ENCODE measurements at regions not wholly inside any gene's neighbourhood (a gene's known extent, or its start where the extent isn't known, plus 50 kb on each side); places are given as distances from the start of the nearest gene placed in this dataset.

DNA sequence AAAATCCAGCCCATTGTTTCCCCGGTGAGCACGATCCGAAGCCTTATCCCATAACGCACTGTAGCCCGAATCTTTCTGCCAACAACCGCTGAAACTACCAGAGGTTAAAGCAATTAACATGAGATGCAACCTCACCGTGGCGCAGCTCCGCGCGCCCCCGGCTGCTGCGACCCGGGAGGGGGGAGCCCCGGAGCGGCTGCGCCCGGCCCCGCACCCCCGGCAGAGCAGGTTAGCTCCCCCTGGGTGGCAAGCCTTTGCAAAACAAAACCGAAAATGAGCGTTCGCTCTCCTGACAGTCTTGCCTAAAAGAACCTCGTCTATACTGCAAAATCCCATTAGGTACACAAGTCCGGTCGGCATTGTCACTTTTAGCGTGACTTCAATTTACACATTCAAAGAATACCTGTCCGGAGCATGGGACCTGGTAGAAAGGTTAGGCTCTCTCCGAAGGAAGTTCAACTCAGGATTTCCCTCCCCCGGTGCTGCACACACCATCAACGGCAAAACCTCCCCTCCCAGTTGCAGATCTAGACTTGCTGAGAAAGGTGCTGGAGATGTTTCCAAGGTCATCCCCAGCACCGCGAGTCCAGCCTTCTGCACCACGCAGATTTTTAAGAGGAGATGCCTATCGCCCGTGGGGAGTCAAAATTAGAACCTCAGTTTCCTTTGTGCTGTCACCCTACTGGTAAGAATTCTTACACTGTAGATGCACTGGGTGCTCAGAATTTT is 107.5 kb downstream of the ZNF281 start:
- no peak for TF ChIP-seq POLR2AphosphoS5 (IDR thresholded peaks at IDR 0.05; ENCODE audit: low read depth)
- peak in 1 of 2 experiments; percentile 20 for DNase-seq (ENCODE audit: low read depth in 1 of 2, low spot score in 1 of 2)
- Histone ChIP-seq H3K27me3 (ENCODE audit: insufficient read depth, poor library complexity, severe bottlenecking) (peaks cover 6% of the 10 kb centered on the region), H3K27ac (replicated peaks) (no peak overlapping the region), H3K4me3 (replicated peaks; ENCODE audit: insufficient read depth, low read length) (peak overlapping the region; percentile 44)

DNA sequence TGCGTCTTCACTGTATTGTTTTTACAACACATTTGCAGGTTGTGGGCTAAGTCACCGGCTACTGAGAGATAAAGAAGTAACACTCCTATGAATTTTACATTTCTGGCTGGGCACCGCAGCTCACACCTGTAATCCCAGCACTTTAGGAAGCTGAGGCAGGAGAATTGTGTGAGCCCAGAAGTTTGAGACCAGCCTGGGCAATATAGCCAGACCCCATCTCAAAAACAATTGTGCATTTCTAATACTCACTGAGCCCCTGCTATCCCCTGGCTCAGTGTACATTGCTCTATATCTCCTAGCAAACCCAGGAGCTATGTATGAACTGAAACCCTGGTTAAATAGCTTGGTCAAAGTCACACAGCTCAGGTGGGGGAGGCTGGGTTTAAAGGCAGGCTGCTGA is 108.7 kb downstream of the ZNF281 start:
- DNase-seq (ENCODE audit: low read depth in 1 of 2, low spot score in 1 of 2) = no peak
- Histone ChIP-seq H3K27me3 (ENCODE audit: insufficient read depth, poor library complexity, severe bottlenecking) (peaks cover 6% of the 10 kb centered on the region), H3K4me3 (replicated peaks; ENCODE audit: insufficient read depth, low read length) (no peak overlapping the region), H3K27ac (replicated peaks) (no peak overlapping the region)
- TF ChIP-seq, protein P1, sequence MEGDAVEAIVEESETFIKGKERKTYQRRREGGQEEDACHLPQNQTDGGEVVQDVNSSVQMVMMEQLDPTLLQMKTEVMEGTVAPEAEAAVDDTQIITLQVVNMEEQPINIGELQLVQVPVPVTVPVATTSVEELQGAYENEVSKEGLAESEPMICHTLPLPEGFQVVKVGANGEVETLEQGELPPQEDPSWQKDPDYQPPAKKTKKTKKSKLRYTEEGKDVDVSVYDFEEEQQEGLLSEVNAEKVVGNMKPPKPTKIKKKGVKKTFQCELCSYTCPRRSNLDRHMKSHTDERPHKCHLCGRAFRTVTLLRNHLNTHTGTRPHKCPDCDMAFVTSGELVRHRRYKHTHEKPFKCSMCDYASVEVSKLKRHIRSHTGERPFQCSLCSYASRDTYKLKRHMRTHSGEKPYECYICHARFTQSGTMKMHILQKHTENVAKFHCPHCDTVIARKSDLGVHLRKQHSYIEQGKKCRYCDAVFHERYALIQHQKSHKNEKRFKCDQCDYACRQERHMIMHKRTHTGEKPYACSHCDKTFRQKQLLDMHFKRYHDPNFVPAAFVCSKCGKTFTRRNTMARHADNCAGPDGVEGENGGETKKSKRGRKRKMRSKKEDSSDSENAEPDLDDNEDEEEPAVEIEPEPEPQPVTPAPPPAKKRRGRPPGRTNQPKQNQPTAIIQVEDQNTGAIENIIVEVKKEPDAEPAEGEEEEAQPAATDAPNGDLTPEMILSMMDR (IDR thresholded peaks at IDR 0.05; ENCODE audit: insufficient read depth, low read length) = no peak
- TF ChIP-seq GABPA (IDR thresholded peaks at IDR 0.05; ENCODE audit: low read depth) (no peak), SPI1 (IDR thresholded peaks at IDR 0.05; ENCODE audit: borderline replicate concordance, low read depth) (no peak), POLR2AphosphoS5 (IDR thresholded peaks at IDR 0.05; ENCODE audit: low read depth) (no peak)
- TF ChIP-seq, protein P2, sequence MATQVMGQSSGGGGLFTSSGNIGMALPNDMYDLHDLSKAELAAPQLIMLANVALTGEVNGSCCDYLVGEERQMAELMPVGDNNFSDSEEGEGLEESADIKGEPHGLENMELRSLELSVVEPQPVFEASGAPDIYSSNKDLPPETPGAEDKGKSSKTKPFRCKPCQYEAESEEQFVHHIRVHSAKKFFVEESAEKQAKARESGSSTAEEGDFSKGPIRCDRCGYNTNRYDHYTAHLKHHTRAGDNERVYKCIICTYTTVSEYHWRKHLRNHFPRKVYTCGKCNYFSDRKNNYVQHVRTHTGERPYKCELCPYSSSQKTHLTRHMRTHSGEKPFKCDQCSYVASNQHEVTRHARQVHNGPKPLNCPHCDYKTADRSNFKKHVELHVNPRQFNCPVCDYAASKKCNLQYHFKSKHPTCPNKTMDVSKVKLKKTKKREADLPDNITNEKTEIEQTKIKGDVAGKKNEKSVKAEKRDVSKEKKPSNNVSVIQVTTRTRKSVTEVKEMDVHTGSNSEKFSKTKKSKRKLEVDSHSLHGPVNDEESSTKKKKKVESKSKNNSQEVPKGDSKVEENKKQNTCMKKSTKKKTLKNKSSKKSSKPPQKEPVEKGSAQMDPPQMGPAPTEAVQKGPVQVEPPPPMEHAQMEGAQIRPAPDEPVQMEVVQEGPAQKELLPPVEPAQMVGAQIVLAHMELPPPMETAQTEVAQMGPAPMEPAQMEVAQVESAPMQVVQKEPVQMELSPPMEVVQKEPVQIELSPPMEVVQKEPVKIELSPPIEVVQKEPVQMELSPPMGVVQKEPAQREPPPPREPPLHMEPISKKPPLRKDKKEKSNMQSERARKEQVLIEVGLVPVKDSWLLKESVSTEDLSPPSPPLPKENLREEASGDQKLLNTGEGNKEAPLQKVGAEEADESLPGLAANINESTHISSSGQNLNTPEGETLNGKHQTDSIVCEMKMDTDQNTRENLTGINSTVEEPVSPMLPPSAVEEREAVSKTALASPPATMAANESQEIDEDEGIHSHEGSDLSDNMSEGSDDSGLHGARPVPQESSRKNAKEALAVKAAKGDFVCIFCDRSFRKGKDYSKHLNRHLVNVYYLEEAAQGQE (IDR thresholded peaks at IDR 0.05; ENCODE audit: insufficient replicate concordance, low read depth) = no peak

DNA sequence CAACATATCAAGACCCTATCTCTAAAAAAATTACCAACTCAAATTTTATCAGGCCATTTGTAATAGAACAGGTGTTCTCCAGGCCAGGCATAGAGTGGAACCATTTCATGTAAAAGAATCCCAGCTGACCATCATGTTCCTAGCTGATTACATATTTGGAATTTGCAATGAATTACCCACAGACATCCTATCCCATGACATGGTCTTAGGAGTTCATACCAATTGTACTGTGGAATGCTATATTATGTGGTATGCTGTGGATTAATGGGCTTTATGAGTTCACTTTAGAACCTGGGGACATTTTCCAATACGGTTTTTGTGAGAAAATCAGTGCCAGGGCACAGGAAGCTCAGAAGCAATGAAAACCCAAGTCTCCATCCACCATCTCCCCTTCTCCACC is 110.3 kb downstream of the ZNF281 start:
- DNase-seq (ENCODE audit: low read depth in 1 of 2, low spot score in 1 of 2) = no peak
- Histone ChIP-seq H3K4me3 (replicated peaks; ENCODE audit: insufficient read depth, low read length) (no peak overlapping the region), H3K27ac (replicated peaks) (no peak overlapping the region), H3K27me3 (ENCODE audit: insufficient read depth, poor library complexity, severe bottlenecking) (peaks cover 6% of the 10 kb centered on the region)
- TF ChIP-seq, protein P1 (IDR thresholded peaks at IDR 0.05; ENCODE audit: insufficient read depth, low read length) = no peak
- no peak for TF ChIP-seq SPI1 (IDR thresholded peaks at IDR 0.05; ENCODE audit: borderline replicate concordance, low read depth)
- TF ChIP-seq POLR2AphosphoS5 (IDR thresholded peaks at IDR 0.05; ENCODE audit: low read depth) = no peak
- TF ChIP-seq GABPA (IDR thresholded peaks at IDR 0.05; ENCODE audit: low read depth) = no peak
- TF ChIP-seq, protein P2 (IDR thresholded peaks at IDR 0.05; ENCODE audit: insufficient replicate concordance, low read depth) = no peak

DNA sequence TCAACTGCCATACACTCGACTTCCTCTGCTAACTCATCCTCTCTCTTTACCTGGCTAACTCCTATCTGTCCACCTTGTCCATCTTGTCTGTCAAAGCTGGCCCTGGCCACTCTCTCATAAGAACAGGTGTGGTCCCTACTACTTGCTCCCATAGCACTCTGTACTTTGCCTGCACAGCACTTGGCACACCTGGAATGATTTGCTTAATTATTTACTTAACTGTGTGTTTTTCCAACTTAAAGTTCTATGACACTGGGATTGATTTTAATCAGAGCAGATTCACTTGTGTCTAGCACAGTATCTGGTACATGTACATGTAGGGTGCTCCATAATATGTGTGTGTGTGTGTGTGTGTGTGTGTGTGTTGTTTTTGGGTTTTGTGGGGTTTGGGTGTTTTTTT is 111.6 kb downstream of the ZNF281 start:
- Histone ChIP-seq H3K27me3 (ENCODE audit: insufficient read depth, poor library complexity, severe bottlenecking) (peaks cover 6% of the 10 kb centered on the region), H3K27ac (replicated peaks) (no peak overlapping the region), H3K4me3 (replicated peaks; ENCODE audit: insufficient read depth, low read length) (no peak overlapping the region)
- no peak for DNase-seq (ENCODE audit: low read depth in 1 of 2, low spot score in 1 of 2)
- TF ChIP-seq POLR2AphosphoS5 (IDR thresholded peaks at IDR 0.05; ENCODE audit: low read depth) = no peak
- TF ChIP-seq, protein P2 (IDR thresholded peaks at IDR 0.05; ENCODE audit: insufficient replicate concordance, low read depth) = no peak
- TF ChIP-seq, protein P1 (IDR thresholded peaks at IDR 0.05; ENCODE audit: insufficient read depth, low read length) = no peak
- TF ChIP-seq GABPA (IDR thresholded peaks at IDR 0.05; ENCODE audit: low read depth) = no peak
- TF ChIP-seq SPI1 (IDR thresholded peaks at IDR 0.05; ENCODE audit: borderline replicate concordance, low read depth) = no peak
